ENCODE measurements at regions not wholly inside any gene's neighbourhood (a gene's known extent, or its start where the extent isn't known, plus 50 kb on each side); places are given as distances from the start of the nearest gene placed in this dataset.

DNA sequence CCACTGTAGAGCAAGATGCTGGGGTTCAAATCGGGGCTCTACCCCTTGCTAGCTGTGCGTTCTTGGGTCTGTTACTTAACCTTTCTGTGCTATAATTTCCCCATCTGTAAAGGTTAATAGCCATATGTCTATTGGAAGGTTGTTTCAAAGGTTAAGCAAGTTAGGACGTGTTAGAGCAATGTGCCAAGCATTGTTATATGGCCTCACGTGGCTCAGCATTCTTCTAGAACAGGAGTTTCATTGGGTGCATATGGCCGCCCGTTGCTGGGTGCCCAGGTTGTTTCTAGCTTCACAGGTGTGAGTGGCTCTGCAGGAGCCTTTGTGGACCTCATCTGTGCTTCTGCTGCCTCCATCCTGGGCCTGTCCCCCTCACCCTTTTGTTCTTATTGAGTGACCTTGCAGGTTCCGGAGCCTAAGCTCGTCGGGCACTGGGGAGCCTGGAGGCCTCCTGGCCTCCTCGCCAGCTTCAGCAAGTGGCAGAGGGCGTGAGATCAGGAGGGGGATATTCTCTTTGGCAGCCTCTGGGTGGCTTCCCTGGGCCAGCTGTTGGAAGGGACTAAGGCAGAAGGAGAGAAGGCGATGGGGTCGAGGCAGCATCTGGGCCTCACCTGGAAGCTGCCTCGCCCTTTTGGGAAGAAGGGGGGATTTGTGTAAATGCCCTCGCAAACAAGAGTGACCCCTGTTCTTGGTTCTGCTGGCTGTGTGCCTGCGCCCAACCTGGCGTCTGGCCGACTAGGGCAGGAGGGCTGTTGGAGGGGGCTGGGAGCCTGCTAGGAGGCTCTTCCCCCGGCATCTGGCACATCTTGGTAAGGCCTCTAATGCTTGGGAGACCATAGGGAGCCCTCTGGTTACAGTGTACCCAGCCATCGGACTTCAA lies 80.2 kb upstream of the CIBAR2 start:
- TF ChIP-seq, protein P1, sequence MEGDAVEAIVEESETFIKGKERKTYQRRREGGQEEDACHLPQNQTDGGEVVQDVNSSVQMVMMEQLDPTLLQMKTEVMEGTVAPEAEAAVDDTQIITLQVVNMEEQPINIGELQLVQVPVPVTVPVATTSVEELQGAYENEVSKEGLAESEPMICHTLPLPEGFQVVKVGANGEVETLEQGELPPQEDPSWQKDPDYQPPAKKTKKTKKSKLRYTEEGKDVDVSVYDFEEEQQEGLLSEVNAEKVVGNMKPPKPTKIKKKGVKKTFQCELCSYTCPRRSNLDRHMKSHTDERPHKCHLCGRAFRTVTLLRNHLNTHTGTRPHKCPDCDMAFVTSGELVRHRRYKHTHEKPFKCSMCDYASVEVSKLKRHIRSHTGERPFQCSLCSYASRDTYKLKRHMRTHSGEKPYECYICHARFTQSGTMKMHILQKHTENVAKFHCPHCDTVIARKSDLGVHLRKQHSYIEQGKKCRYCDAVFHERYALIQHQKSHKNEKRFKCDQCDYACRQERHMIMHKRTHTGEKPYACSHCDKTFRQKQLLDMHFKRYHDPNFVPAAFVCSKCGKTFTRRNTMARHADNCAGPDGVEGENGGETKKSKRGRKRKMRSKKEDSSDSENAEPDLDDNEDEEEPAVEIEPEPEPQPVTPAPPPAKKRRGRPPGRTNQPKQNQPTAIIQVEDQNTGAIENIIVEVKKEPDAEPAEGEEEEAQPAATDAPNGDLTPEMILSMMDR (IDR thresholded peaks at IDR 0.05; ENCODE audit: poor library complexity, severe bottlenecking), result no peak
- TF ChIP-seq, protein P2, sequence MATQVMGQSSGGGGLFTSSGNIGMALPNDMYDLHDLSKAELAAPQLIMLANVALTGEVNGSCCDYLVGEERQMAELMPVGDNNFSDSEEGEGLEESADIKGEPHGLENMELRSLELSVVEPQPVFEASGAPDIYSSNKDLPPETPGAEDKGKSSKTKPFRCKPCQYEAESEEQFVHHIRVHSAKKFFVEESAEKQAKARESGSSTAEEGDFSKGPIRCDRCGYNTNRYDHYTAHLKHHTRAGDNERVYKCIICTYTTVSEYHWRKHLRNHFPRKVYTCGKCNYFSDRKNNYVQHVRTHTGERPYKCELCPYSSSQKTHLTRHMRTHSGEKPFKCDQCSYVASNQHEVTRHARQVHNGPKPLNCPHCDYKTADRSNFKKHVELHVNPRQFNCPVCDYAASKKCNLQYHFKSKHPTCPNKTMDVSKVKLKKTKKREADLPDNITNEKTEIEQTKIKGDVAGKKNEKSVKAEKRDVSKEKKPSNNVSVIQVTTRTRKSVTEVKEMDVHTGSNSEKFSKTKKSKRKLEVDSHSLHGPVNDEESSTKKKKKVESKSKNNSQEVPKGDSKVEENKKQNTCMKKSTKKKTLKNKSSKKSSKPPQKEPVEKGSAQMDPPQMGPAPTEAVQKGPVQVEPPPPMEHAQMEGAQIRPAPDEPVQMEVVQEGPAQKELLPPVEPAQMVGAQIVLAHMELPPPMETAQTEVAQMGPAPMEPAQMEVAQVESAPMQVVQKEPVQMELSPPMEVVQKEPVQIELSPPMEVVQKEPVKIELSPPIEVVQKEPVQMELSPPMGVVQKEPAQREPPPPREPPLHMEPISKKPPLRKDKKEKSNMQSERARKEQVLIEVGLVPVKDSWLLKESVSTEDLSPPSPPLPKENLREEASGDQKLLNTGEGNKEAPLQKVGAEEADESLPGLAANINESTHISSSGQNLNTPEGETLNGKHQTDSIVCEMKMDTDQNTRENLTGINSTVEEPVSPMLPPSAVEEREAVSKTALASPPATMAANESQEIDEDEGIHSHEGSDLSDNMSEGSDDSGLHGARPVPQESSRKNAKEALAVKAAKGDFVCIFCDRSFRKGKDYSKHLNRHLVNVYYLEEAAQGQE (IDR thresholded peaks at IDR 0.05; ENCODE audit: borderline replicate concordance), result no peak
- no peak for TF ChIP-seq EP300 (conservative IDR thresholded peaks at IDR 0.05; ENCODE audit: poor library complexity, severe bottlenecking)
- no peak for TF ChIP-seq EZH2 (IDR thresholded peaks at IDR 0.05; ENCODE audit: borderline replicate concordance, insufficient read depth, low read length, poor library complexity, severe bottlenecking)
- TF ChIP-seq POLR2AphosphoS5 (IDR thresholded peaks at IDR 0.05), result no peak
